ENCODE measurements at regions not wholly inside any gene's neighbourhood (a gene's known extent, or its start where the extent isn't known, plus 50 kb on each side); places are given as distances from the start of the nearest gene placed in this dataset.

DNA sequence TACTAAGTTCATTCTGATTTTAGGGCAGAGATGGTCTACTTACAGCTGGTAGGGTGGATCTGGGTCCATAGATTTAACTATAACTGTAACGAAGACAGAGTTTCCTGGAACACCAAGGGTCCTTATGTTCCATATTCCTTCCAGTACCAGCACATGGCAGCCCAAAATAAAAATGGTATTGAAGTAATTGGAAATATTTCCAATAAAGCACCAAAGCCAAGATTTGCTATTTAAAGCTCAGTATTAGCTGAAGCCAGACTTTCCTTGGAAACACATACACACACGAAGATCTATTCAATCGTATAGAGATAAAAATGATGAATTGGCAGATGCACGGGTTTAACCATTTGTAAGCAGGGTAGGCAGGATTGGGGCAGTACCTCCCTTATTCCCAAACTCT, 289.1 kb upstream of the SORCS1 start:
- DNase-seq = no peak

DNA sequence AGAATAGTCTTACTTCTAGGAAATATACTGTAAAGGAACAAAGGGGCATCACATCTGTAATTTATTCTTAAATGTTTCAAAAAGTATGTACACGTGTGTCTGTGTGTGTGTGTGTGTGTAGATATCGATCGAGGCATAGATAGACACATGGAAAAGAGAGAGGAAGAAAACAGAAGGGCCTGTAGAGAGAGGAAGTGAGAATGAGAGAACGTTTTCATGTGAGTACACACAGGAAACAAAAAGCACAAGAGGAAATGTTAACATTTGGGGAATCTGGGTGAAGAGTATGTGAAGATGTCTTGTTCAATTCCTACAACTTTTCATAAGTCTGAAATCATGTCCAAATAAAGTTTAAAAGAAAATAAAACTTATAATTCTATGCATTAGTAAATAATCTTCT, 286.5 kb upstream of the SORCS1 start:
- DNase-seq = no peak

DNA sequence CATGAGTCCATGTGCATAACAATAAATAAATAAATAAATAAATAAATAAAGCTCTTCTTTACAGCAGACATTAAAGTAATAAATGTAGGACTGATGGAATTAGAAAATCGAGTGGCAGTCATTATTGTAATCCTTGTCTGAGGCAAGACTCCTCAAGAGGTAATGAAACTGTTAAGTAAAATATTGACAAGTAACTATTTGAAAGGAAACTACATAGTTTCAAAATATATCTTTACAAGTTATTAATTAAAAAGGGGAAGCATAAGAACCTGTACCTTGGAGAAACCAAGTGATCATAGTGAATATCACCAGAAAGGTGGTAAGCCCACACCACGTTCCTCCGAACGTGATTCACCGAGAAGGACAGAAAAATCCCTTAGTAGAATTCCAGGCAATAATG, 285.6 kb upstream of the SORCS1 start:
- DNase-seq = no peak

DNA sequence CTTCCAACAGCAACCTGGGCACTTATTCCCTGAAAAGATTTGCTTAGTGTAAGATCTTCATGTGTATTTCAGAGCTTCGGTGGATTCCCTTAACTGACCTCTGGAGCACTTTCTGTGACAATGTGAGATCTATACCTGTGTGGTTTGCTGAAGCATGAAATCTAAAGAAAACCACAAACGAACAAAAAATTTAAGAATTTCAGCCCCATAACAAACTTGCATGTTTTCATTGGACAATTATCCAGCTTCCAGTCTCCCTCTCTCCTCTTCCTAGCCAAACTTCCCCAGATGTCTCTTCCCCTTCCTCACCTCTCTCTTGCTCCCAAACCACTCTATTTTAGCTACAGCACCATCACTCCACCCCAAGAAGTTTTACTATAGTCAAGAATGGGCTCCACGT, 279.9 kb upstream of the SORCS1 start:
- DNase-seq = no peak

DNA sequence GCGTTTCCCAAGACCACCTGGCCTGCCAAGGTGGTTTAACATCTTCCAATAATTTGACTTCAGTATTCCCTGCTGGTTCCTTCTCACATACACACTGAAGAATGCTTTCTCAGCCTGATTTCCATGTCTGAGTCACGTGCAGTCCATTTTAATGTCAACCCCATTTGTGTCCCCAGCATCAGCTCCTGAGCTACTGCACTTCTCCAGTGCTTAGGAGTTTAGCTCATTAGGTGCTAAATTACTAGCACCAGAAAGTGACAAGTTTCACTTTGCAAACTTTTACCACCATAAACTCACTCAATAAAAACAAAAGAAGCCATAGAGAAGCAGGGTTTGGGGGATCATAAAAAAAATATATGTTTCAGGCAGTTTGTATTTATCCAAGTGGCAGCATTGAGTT, 279.3 kb upstream of the SORCS1 start:
- no peak for DNase-seq

DNA sequence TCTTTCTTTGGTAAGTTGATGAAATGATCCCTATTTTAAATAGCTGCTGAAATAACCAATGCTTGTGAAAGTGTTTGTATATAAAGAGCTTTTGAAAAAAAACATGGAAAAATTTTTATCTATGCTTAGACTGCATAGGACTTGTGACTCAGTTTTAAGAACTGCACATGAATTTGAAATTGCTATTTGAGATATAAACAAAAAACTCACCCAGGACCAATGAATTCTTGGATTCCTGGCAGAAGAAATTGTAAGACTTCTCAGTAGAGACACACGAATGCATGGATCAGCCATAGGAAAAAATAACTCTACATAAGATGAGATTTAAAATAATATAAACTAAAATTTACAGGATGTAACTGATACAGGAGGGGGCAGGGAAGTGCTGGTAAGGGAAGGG, 278.8 kb upstream of the SORCS1 start:
- DNase-seq = no peak

DNA sequence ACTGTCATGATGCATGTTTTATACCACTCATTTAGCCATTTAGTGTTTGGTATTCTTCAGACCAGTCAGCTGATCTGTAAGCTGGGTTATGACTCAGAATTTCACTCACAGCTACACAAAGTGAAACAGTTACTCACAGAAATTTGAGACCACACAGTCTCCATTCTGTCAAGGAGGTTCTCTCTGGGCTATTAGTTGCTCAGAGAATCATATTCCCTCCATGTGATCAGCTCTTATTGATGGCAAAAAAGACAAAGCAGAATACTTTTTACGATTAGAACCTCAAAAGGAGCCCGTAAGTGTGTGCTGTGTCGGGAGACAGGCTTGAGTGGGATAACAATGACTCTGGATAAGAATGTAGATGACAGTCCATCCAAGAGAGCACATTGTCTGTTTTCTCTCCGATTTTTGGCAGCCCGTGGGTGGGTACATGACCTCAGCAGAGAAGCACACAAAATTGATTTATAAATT, 277.6 kb upstream of the SORCS1 start:
- no peak for DNase-seq

DNA sequence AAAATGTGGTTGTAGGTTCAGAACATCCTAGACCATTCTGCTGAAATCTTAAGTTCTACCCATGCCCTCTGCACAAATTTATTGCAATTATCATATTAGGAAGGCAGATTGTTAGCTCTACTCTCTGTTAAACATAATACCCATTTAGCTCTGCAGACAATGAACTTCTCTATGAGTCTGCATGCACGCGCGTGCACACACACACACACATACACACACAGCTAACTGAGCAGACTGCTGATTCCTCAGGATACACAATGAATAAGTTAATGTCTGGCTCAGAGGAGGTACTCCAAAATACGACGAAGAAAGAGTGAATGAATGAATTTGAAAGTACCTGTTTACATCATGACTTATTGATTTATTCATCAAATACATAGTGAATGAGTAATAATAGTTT, 276.2 kb upstream of the SORCS1 start:
- DNase-seq = no peak

DNA sequence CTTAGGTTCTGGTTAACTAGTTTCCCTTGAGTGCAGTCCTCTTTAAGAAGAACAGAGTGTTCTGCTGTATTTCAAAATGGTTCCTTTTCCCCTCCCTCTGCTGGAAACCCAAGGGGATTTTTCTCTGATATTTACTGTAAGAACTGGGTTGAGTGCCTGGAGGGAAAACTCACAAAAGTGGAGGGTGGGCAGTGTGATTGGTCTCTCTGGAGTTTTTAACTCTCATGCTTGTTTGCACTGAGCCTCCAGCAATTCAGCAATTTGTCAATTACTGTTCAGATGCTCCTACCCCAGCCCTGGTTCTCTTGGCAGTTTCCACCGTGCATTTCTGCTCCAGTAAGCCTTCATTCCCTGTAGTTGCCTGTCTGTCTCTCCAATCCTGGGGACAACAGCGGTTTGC, 273.4 kb upstream of the SORCS1 start:
- DNase-seq = no peak

DNA sequence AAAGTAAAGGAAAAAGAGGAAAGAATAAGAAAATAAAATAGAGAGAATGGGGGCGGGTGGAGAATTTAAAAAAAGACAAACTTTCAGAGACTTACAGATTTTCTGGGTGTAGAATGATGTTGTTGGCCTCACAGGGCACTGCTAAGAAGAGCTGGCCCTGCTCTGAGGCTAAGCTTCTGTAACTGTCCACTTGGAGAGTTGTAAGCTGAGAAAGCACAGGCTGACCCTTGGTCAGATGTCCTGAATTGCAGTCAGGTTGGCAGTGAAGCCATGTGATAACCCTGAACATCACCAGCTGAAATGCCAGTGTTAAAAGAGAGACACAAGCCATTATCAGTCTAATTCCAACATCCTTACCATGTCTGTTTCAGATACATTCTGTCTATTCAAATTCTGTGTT, 272.1 kb upstream of the SORCS1 start:
- DNase-seq = no peak

DNA sequence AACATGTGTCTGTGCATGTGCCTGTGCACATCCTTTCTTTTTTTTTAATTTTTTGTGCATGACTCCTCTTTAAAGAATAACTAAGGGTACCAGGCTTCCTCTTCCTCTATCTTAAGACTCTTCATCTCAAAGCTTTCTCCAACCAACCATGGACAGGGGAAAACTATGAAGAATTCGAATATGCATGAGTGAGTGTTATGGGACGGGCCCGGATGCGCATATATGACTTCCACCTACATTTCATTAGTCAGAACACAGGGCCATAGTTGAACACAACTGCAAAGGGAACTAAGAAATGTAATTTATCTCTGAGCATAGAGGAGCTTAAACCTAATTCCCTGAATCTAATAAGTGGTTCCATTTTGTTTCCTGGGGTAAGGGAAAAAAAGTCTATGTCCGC, 270.3 kb upstream of the SORCS1 start:
- no peak for DNase-seq

DNA sequence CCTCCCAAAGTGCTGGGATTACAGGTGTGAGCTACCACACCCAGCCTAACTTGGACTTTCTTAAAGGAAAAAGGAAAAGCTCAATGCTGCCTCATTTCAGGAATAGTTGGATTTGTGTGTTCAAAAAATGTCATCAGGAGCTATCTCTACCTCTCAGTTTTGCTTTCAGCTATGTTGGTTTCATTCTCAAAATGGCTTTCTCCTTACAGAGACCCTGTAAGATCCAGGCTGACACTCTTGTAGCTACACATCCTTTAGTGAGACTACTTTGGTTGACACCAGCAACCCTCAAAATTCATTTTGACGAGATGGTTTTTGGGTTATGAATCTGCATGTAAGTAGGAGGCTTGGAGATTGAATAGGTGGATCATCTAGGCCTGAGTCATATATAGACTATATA, 269.7 kb upstream of the SORCS1 start:
- DNase-seq = no peak

DNA sequence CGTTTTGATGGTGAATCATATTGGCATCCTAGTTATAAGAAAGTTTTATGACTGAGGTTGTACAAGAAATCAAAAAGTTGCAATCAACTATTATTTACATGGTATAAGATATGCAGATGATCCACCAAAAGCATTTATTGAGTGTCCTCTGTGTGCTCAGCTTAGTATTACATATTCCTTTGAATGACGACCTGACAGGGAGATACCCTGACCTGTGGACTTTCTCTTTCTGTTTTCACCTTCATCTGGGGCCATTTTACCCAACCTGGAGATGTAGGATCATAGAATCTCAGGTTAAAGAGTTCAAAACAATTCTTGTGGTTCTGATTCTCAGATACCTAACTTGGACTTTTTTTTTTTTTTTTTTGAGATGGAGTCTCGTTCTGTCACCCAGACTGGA, 269.1 kb upstream of the SORCS1 start:
- no peak for DNase-seq

DNA sequence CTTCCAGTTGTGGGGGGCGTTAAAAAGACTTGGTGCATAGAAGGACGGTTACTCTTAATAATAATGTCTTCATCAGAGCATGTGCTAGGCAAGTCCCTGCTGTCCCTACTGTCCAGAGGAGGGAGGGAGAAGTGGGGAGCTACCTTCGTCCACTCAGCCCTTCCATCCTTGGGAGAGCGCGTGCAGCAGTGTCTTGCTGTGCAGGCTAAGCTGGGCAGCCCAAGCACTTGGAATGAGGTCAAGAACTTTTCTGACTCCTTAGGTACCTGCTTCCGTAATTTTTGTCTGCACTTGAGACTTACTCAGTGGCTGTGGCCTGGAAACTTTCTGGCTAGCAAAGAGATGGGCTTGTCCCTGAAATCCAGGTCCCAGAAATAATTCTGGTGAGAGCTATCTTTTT, 265.9 kb upstream of the SORCS1 start:
- no peak for DNase-seq

DNA sequence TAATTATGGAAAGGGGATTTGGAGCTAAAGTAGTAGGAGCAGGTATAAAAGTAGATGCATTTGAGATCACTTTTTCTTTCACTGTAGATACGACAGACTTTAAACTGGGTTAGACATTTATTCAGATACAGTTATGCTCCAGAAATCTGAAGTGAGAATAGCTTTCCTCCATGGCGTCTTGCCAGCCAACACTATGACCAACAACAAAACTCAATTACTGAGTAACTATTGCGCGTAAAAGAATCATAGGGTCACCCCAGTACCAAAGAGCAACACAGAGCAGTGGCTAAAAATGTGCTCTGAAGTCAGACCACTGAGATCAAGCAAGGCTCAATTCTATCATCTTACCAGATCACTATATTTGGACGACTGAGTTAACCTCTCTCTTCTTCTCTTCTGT, 262.5 kb upstream of the SORCS1 start:
- no peak for DNase-seq

DNA sequence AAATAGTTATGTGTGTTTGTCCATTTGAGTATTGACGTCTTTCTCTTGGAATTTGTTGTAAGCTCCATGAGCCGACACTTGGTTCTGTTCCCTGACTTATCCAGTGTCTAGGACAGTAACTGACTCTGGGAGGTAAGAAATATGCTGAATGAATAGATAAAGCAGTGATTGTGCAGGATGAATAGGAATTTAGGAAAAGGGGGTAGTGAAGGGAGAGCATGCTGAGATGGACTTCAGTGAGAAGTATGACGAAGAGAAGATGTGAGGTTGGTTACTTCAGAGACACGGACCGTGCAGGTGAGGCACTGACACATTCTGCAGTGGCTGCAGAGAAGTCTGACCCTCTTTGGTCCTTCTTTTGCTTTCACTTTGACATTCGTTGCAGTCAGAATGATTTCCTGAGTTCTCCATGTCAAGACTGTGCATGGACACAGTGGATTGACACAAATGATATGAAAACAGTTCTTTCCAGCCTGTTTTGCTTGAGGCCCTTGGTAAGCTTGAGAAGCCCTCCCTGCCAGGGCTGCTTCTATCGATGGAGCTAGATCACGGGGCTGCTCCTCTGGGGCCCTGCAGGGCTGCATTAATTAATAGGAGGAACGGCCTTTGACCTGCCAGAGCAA, 261.5 kb upstream of the SORCS1 start:
- no peak for DNase-seq

DNA sequence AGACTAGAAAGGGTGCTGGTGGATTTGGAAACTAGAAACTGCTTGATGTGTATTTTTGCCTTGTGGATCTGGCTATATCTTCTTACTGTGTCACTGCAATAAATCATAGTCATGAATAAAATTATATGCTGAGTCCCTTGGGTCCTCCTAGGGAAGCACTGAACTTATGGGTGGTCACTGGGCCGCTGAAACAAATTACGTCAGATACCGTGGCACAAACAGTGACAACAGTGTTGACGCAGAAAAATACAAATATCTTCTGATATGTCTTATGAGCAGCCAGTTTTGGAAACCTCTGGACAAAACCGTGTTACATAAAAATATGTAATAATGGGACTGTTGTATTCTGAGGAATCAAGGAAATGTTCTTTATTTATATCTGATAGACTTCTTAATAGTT, 260.1 kb upstream of the SORCS1 start:
- DNase-seq = no peak

DNA sequence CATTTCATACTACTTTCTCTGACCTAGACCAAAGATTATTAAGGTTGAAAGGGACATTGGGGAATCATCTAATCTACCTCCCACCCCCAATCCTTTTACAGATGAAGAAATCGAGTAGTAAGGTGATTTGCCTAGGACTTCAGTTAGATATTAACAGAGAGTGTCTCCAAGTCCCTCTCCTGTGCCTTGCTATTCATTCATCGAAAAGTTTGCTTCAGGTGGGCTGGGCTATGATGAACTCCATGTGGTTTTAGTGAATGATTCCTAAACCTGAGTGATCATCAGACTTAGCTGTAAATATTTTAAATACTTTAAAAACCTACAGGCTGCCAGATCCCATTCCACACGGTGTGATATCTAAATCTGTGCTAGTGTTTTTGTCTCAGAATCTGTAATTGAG, 259.4 kb upstream of the SORCS1 start:
- DNase-seq = no peak

DNA sequence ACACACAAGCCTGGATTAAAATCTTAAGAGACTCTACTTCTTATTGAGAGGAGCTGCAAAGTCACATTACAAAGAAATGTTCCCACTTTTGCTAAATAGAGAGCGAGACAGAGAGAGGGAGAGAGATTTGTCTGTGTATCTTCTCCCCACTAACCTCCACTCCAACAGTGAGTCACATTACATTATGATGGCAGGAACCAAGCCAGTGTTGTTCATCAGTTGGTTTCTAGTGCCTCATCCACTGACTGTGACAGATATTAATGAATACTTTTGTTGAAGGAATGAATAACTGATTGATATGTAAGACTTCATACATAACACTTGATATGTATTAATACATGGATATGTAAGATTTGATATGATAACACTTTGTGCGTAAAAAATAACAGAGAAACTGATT, 258.2 kb upstream of the SORCS1 start:
- no peak for DNase-seq

DNA sequence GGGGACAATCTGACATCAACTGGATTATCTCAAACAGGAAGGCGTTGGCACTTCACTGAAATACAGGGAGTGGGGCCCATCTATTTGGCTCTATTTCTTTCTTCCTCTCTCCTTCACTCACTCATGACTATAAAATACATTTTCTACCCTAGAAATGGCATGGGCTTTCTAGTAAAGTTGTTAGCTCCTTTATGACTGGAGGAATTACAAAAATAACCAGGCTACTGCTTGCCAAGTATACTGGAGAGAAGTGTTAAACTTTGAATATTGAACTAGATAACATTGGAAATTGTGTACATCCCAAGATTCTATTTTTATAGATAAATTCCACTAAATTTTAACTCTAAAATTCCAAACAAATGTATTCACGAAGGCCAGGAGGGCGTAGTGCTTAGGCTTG, 255.7 kb upstream of the SORCS1 start:
- DNase-seq = no peak

DNA sequence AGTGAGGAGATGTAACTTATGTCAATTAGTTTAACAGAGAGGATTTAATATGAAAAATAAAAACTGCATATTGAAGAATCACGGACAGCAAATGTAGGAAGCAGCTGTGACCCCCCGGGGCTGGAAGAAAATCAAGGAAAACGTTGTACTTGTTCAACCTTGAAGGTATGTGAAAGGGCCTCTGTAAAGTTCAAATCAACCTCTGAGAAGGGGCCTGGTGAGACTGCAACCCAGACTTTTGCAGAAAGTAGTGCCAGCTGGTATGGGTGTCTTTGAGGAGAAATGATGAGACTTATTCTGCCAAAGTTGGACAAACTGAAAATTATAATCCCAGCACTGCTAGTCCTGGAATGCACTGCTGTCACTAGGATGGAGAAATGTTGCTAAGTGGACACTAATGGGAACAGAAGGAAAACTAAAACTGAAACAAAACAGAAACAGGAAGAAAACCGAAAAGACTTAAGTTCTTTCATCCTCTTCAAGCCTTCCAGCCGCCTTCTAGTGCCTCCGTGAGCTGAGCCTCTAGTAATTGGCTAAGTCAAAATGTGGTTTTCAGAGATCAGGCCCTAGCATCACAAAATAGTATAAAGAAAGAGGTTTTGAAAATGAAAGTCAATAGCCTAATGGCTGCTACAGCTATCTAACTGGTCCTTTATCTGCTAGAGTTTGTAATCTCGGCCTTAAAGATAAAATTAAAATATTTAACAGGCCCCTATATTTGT, 253.7 kb upstream of the SORCS1 start:
- no peak for DNase-seq

DNA sequence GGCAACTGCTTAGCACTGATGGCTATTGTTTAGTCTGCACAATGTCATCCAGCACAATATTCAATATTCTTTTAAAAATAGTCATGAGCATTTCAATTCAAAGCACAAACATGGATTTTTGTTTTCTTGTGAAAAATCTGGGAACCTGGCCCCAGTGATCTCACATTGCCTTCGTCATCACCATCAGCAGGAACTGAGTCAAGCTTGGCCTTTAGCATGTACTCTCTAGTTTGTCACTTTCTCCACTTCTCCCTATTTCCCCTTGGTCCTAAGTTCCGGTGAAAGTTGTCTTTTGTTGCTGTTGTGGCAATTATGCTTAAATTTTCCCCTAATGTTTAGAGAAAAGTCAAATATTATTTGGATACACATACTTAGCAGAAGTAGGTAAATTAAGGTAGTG, 252.9 kb upstream of the SORCS1 start:
- DNase-seq = no peak

DNA sequence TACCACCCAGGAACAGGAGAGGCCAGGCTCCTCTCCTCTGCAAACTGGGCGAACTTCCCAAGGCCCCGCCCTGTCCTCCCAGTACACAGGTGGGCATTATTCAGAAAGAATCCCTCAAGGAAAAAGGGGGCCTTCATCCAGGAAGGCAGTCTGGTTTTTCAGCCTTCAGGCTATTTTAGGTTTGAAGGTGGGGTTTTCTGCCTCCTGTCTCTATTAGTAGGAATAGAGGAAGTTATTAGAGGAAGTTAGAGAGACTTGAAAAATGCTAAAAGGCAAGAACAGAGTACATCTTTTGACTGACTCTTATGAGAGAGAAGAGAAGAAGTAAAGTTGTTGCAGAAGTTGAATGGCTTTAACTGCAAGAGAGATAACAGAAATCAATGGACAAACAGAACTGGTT, 250.9 kb upstream of the SORCS1 start:
- DNase-seq = no peak

DNA sequence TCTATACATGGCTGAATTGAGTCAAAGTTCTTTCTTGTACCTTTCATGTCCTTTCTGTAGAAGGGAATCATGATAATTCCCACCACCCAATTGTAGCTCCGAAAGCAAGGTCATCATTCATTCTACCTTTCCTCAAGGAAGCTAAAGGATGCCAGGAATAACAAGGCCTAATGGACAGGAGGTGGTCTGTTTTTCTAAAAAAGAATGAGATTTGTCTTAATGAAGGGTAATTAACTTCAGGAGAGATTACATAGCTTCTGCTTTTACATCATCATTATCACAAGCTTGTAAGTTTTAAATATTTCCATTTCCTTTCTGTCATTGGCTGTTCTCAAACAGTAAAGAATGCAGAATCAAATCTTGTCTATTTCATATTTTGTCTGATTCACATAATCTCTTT, 249.5 kb upstream of the SORCS1 start:
- no peak for DNase-seq

DNA sequence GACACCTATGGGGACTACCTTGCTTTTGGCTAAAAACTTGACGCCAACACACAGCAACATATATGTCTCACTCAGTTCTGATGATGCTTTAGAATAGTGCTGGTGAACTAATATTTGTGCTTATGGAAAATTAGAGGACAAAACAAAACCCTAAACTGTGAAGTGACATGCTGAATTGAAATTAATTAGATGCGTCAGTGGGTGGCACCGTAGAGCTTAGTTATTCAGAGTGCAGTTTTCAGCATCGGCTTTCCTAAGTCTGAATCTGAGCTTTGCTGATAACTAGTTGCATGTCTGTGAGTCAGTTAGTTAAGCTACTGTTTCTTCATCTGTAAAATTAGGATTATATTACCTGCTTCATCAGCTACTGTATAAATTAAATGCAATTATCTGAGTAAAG, 245.0 kb upstream of the SORCS1 start:
- DNase-seq = no peak
